HG03565 (cell line): ENCODE measurements at regions not wholly inside any gene's neighbourhood (a gene's known extent, or its start where the extent isn't known, plus 50 kb on each side); places are given as distances from the start of the nearest gene placed in this dataset.
"Not testable (repeated sequence)": the region's sequence is repeated elsewhere in the genome, so short reads cannot be mapped to it uniquely, and the experiment has no call there.

Experiments used
- ATAC-seq: cut with Tn5 transposase; IDR thresholded peaks from one replicate; pipeline ENCODE4 v1.9.1; 2021; ENCODE audit warnings: mild to moderate bottlenecking, moderate library complexity; ENCODE audit not compliant: unreplicated experiment

GRCh38 chr9:117775591-117775990 lies 71.4 kb downstream of the TLR4 start:
- ATAC-seq: no peak

GRCh38 chr9:117777823-117778222 lies 73.6 kb downstream of the TLR4 start:
- peak; percentile 59 for ATAC-seq

- ATAC-seq: no peak
Observed at GRCh38 chr9:117779760-117780159, 75.6 kb downstream of the TLR4 start.

- peak; percentile 60 for ATAC-seq
Observed at GRCh38 chr9:117782931-117783788, 79.0 kb downstream of the TLR4 start.

GRCh38 chr9:117783828-117784227 lies 79.6 kb downstream of the TLR4 start:
- peak; percentile 84 for ATAC-seq

GRCh38 chr9:117784996-117785395 lies 80.8 kb downstream of the TLR4 start:
- no peak for ATAC-seq

GRCh38 chr9:117787746-117788145 lies 83.5 kb downstream of the TLR4 start:
- ATAC-seq: no peak

- ATAC-seq: no peak
Observed at GRCh38 chr9:117795271-117795670, 91.1 kb downstream of the TLR4 start.

- no peak for ATAC-seq
Observed at GRCh38 chr9:117796681-117797080, 92.5 kb downstream of the TLR4 start.

GRCh38 chr9:117800389-117800788 lies 96.2 kb downstream of the TLR4 start:
- ATAC-seq: no peak

GRCh38 chr9:117809751-117810150 lies 105.5 kb downstream of the TLR4 start:
- no peak for ATAC-seq

- peak; percentile 71 for ATAC-seq
Observed at GRCh38 chr9:117815315-117815714, 111.1 kb downstream of the TLR4 start.

- ATAC-seq: no peak
Observed at GRCh38 chr9:117815948-117816347, 111.7 kb downstream of the TLR4 start.

- ATAC-seq: no peak
Observed at GRCh38 chr9:117821954-117822353, 117.8 kb downstream of the TLR4 start.

GRCh38 chr9:117823576-117823975 lies 119.4 kb downstream of the TLR4 start:
- ATAC-seq: no peak

GRCh38 chr9:117825609-117826347 lies 121.6 kb downstream of the TLR4 start:
- peak; percentile 97 for ATAC-seq

- no peak for ATAC-seq
Observed at GRCh38 chr9:117826837-117827236, 122.6 kb downstream of the TLR4 start.

- no peak for ATAC-seq
Observed at GRCh38 chr9:117827456-117827855, 123.3 kb downstream of the TLR4 start.

GRCh38 chr9:117828466-117828865 lies 124.3 kb downstream of the TLR4 start:
- ATAC-seq: no peak

GRCh38 chr9:117835798-117836197 lies 131.6 kb downstream of the TLR4 start:
- ATAC-seq: peak; percentile 95

- ATAC-seq: no peak
Observed at GRCh38 chr9:117839862-117840261, 135.7 kb downstream of the TLR4 start.

GRCh38 chr9:117851836-117852461 lies 147.7 kb downstream of the TLR4 start:
- ATAC-seq: not testable (repeated sequence)
